ENCODE measurements at regions not wholly inside any gene's neighbourhood (a gene's known extent, or its start where the extent isn't known, plus 50 kb on each side); places are given as distances from the start of the nearest gene placed in this dataset.

GRCh38 chr9:16125629-16126028, 572.8 kb downstream of the CCDC171 start:
- intact Hi-C loops (cut with micrococcal nuclease; ENCODE audit: unreplicated experiment) = no loop called here
- TF ChIP-seq REST (IDR thresholded peaks at IDR 0.05; ENCODE audit: insufficient read depth in 1 of 2, low read depth in 2 of 2, low read length in 1 of 2) = no peak
- TF ChIP-seq TCF7L2 (IDR thresholded peaks at IDR 0.05; ENCODE audit: low read depth, low read length) = no peak
- TF ChIP-seq SIN3A (IDR thresholded peaks at IDR 0.05; ENCODE audit: borderline replicate concordance, insufficient read depth, low read depth, low read length) = no peak
- TF ChIP-seq POLR2AphosphoS5 (IDR thresholded peaks at IDR 0.05; ENCODE audit: low read depth, low read length) = no peak
- TF ChIP-seq, protein P1, sequence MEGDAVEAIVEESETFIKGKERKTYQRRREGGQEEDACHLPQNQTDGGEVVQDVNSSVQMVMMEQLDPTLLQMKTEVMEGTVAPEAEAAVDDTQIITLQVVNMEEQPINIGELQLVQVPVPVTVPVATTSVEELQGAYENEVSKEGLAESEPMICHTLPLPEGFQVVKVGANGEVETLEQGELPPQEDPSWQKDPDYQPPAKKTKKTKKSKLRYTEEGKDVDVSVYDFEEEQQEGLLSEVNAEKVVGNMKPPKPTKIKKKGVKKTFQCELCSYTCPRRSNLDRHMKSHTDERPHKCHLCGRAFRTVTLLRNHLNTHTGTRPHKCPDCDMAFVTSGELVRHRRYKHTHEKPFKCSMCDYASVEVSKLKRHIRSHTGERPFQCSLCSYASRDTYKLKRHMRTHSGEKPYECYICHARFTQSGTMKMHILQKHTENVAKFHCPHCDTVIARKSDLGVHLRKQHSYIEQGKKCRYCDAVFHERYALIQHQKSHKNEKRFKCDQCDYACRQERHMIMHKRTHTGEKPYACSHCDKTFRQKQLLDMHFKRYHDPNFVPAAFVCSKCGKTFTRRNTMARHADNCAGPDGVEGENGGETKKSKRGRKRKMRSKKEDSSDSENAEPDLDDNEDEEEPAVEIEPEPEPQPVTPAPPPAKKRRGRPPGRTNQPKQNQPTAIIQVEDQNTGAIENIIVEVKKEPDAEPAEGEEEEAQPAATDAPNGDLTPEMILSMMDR (IDR thresholded peaks at IDR 0.05) = no peak
- no peak for ATAC-seq
- Histone ChIP-seq H3K4me3 (ENCODE audit: low read depth in 2 of 2, low read length in 2 of 2) (no peak overlapping the region), H3K36me3 (ENCODE audit: control insufficient read depth, insufficient read depth, low read length) (no peaks in the 10 kb centered on the region), H3K9me3 (ENCODE audit: control insufficient read depth, insufficient read depth, low read depth, low read length) (no peaks in the 10 kb centered on the region), H3K27ac (ENCODE audit: low read length) (no peak overlapping the region), H3K27me3 (ENCODE audit: control insufficient read depth, insufficient read depth, low read length) (no peaks in the 10 kb centered on the region), H3K4me1 (ENCODE audit: control insufficient read depth, insufficient read depth, low read length) (no peaks in the 10 kb centered on the region)
- in situ Hi-C loops (cut with HindIII; ENCODE audit: low pct_unique_long_range_greater_than_20kb, low sequenced_read_pairs) = no loop called here
- ChIA-PET CTCF (no interaction called here), POLR2A (no interaction called here)
- BruUV-seq (replicated peaks) = no TSS peak
- DNase-seq (ENCODE audit: low read depth, low spot score) = no peak

GRCh38 chr9:16126042-16126441, 573.2 kb downstream of the CCDC171 start:
- in situ Hi-C loops (cut with HindIII; ENCODE audit: low pct_unique_long_range_greater_than_20kb, low sequenced_read_pairs) = no loop called here
- H3K9me3 ChIP-seq (ENCODE audit: control insufficient read depth, insufficient read depth, low read depth, low read length) = no peaks in the 10 kb centered on the region
- H3K27me3 ChIP-seq (ENCODE audit: control insufficient read depth, insufficient read depth, low read length) = no peaks in the 10 kb centered on the region
- no peak for ATAC-seq
- H3K4me1 ChIP-seq (ENCODE audit: control insufficient read depth, insufficient read depth, low read length) = no peaks in the 10 kb centered on the region
- H3K36me3 ChIP-seq (ENCODE audit: control insufficient read depth, insufficient read depth, low read length) = no peaks in the 10 kb centered on the region
- ChIA-PET CTCF (no interaction called here), POLR2A (no interaction called here)
- intact Hi-C loops (cut with micrococcal nuclease; ENCODE audit: unreplicated experiment) = no loop called here
- BruUV-seq (replicated peaks) = no TSS peak
- no peak overlapping the region for H3K27ac ChIP-seq (ENCODE audit: low read length)
- no peak for DNase-seq (ENCODE audit: low read depth, low spot score)
- no peak overlapping the region for H3K4me3 ChIP-seq (ENCODE audit: low read depth in 2 of 2, low read length in 2 of 2)
- TF ChIP-seq REST (IDR thresholded peaks at IDR 0.05; ENCODE audit: insufficient read depth in 1 of 2, low read depth in 2 of 2, low read length in 1 of 2) = no peak
- no peak for TF ChIP-seq TCF7L2 (IDR thresholded peaks at IDR 0.05; ENCODE audit: low read depth, low read length)
- TF ChIP-seq SIN3A (IDR thresholded peaks at IDR 0.05; ENCODE audit: borderline replicate concordance, insufficient read depth, low read depth, low read length) = no peak
- TF ChIP-seq, protein P1 (IDR thresholded peaks at IDR 0.05) = no peak
- no peak for TF ChIP-seq POLR2AphosphoS5 (IDR thresholded peaks at IDR 0.05; ENCODE audit: low read depth, low read length)
